Upper lobe of left lung (tissue), 4 donors: ENCODE measurements at regions not wholly inside any gene's neighbourhood (a gene's known extent, or its start where the extent isn't known, plus 50 kb on each side); places are given as distances from the start of the nearest gene placed in this dataset.

Experiments
- CTCF ChIP-seq, 6 experiments: fragments of 450-650 bp in 4 of 6; fragments of 200-600 bp in 2 of 6; sonication (generic) in 2 of 6; IDR thresholded peaks; one replicate each; pipeline ENCODE4 v1.5.1; 2016 to 2019; ENCODE audit warnings: antibody characterized with exemption in 6 of 6
- EP300 ChIP-seq, 4 donors: sonication (generic); formaldehyde crosslinking; IDR thresholded peaks; one replicate each; pipeline ENCODE4 v1.5.1; 2017; ENCODE audit warnings: antibody characterized with exemption in 4 of 4, control low read depth in 2 of 4
- POLR2A ChIP-seq, 4 donors: fragments of 450-650 bp; IDR thresholded peaks; one replicate each; pipeline ENCODE4 v1.5.1; 2016 to 2017; ENCODE audit warnings: antibody characterized with exemption in 4 of 4, mild to moderate bottlenecking in 2 of 4
- POLR2AphosphoS5 ChIP-seq, 2 donors: sonication (generic); formaldehyde crosslinking; IDR thresholded peaks; one replicate each; pipeline ENCODE4 v1.5.1; 2017; ENCODE audit warnings: antibody characterized with exemption in 2 of 2

DNA sequence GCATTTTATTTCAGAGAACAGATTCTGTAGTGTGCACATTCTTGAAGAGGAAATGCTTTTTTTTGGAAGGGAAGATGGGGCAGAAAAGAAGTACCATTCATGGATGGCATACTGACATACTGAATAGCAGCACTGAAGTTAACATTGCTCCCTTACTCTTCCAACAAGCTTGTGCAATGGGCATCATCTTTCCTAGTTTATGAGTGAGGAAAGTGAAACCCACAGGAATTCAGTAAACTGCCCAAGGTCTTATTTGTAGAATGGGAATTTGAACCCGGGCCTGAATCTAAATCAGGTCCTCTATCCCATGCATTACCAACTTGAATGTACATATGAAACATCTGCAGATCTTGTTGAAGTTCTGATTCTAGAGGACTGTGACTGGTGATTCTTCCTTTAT, 215.7 kb upstream of the FGGY start:
- TF ChIP-seq CTCF (IDR thresholded peaks at IDR 0.05) (no peak), POLR2A (IDR thresholded peaks at IDR 0.05) (no peak), POLR2AphosphoS5 (IDR thresholded peaks at IDR 0.05) (no peak), EP300 (IDR thresholded peaks at IDR 0.05) (no peak)
